ENCODE measurements at regions not wholly inside any gene's neighbourhood (a gene's known extent, or its start where the extent isn't known, plus 50 kb on each side); places are given as distances from the start of the nearest gene placed in this dataset.

DNA sequence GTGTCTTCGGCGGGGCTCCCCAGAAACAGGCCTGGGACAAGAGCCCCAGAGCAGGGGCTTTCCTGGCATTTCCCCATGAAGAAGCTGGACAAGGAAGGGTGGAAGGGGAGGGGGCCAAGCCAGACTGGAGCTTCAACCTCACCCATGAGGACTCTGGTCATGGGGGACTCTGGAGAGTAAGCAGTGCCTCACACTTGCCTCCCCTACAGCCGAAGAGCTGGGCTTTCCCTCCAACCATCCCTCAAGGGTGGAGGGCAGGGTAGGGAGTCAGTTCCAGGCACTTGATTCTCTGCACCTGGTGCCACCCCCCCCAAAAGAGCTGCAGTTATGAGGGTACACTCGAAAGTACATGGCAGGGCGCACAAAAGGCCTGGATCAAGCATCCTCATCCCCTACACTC is 246.6 kb downstream of the TFCP2L1 start:
- FAIRE-seq (no peak), DNase-seq (ENCODE audit: insufficient read length, low spot score) (no peak)
- TF ChIP-seq PAX5 (IDR thresholded peaks at IDR 0.05; ENCODE audit: insufficient read depth, low read length, severe bottlenecking) = no peak
- TF ChIP-seq SPI1 (IDR thresholded peaks at IDR 0.05; ENCODE audit: low read depth, low read length) = no peak
- TF ChIP-seq TAF1 (IDR thresholded peaks at IDR 0.05; ENCODE audit: low read depth, low read length) = no peak
- TF ChIP-seq POLR2A (IDR thresholded peaks at IDR 0.05; ENCODE audit: low read depth, low read length) = no peak
- TF ChIP-seq POLR2AphosphoS5 (IDR thresholded peaks at IDR 0.05; ENCODE audit: low read depth, low read length) = no peak
- TF ChIP-seq POU2F2 (IDR thresholded peaks at IDR 0.05; ENCODE audit: low read depth, low read length) = no peak

DNA sequence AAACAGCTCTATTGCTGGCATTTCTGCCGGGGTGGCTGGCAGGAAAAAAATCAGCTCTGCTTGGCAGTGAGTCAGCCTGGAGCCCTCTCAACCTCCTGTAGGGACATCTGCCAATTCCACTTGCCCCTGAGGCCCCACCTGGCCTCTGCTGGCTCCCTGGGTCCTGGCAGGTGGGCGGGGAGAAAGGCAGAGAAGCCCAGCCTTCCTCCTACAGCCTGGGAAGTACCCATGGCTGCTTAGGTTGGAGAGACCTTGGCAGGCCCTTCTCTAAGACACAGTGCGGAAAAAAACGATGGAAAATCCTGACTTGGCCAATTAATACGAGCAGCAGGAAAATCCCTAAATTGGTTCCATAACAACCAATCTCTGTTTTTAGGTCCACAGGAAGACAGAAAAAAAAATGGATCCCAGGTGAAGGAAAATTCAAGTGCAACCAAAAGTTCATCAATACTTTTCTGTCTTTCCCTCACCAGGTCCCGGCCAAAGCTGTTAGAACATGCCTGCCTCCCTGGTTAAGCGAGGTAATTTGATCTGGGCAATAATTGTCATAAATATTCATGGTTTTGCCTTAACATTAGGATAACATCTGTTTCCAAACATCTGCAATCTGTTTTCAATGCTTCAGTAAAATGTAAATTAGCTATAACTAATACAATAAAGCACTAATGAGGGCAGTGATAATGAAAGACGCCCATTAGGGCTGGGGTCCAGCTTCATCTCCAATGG is 245.9 kb downstream of the TFCP2L1 start:
- no peak for TF ChIP-seq PAX5 (IDR thresholded peaks at IDR 0.05; ENCODE audit: insufficient read depth, low read length, severe bottlenecking)
- no peak for TF ChIP-seq TAF1 (IDR thresholded peaks at IDR 0.05; ENCODE audit: low read depth, low read length)
- no peak for TF ChIP-seq POLR2A (IDR thresholded peaks at IDR 0.05; ENCODE audit: low read depth, low read length)
- TF ChIP-seq SPI1 (IDR thresholded peaks at IDR 0.05; ENCODE audit: low read depth, low read length) = no peak
- FAIRE-seq (no peak), DNase-seq (ENCODE audit: insufficient read length, low spot score) (no peak)

DNA sequence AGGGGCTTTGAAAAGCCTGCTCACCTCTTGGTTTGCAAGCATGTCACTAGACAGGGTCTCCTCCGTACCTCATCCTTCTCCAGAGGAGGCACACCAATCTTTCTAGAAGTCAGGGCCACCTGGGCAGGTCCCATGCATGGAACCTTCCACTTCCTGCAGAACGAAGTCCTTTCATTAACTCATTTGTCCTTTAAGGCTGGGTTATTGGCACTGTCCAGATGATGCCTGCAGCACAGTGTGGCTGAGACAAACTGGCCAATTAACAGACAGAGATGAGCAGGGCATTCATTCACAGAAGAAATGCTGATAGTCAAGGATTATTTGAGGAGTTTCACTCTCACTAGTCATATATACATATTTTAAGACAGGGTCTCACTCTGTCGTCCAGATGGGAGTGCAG is 245.3 kb downstream of the TFCP2L1 start:
- no peak for FAIRE-seq
- no peak for DNase-seq (ENCODE audit: insufficient read length, low spot score)

DNA sequence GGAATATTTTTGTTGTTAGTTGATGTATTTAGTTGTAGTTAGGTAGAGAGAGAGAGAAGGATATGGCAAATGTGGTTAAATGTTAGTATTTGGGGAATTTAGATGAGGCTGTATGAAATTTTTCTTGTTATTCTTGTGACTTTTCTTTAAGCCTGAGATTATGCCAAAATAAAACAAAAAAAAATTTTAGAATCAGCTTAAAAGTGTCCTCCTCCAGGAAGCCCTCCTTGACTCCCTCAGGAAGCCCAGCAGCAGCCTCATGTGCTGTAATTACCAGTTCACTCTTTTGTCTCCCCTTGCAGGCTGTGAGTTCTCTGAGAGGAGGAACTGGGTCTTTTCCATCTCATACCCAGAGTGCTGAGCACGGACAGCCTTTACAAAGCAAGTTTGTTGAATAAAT is 243.5 kb downstream of the TFCP2L1 start:
- no peak for DNase-seq (ENCODE audit: insufficient read length, low spot score)
- no peak for FAIRE-seq
- TF ChIP-seq TAF1 (IDR thresholded peaks at IDR 0.05; ENCODE audit: low read depth, low read length) = no peak
- no peak for TF ChIP-seq POU2F2 (IDR thresholded peaks at IDR 0.05; ENCODE audit: low read depth, low read length)
- no peak for TF ChIP-seq POLR2A (IDR thresholded peaks at IDR 0.05; ENCODE audit: low read depth, low read length)
- no peak for TF ChIP-seq PAX5 (IDR thresholded peaks at IDR 0.05; ENCODE audit: insufficient read depth, low read length, severe bottlenecking)
- TF ChIP-seq SPI1 (IDR thresholded peaks at IDR 0.05; ENCODE audit: low read depth, low read length) = no peak
- TF ChIP-seq POLR2AphosphoS5 (IDR thresholded peaks at IDR 0.05; ENCODE audit: low read depth, low read length) = no peak

More for the DNA sequence above, 245.3 kb downstream of the TFCP2L1 start:
- TF ChIP-seq POLR2AphosphoS5 (IDR thresholded peaks at IDR 0.05; ENCODE audit: low read depth, low read length) = no peak
- no peak for TF ChIP-seq SPI1 (IDR thresholded peaks at IDR 0.05; ENCODE audit: low read depth, low read length)
- no peak for TF ChIP-seq TAF1 (IDR thresholded peaks at IDR 0.05; ENCODE audit: low read depth, low read length)
- TF ChIP-seq POU2F2 (IDR thresholded peaks at IDR 0.05; ENCODE audit: low read depth, low read length) = no peak
- no peak for TF ChIP-seq POLR2A (IDR thresholded peaks at IDR 0.05; ENCODE audit: low read depth, low read length)
- no peak for TF ChIP-seq PAX5 (IDR thresholded peaks at IDR 0.05; ENCODE audit: insufficient read depth, low read length, severe bottlenecking)

DNA sequence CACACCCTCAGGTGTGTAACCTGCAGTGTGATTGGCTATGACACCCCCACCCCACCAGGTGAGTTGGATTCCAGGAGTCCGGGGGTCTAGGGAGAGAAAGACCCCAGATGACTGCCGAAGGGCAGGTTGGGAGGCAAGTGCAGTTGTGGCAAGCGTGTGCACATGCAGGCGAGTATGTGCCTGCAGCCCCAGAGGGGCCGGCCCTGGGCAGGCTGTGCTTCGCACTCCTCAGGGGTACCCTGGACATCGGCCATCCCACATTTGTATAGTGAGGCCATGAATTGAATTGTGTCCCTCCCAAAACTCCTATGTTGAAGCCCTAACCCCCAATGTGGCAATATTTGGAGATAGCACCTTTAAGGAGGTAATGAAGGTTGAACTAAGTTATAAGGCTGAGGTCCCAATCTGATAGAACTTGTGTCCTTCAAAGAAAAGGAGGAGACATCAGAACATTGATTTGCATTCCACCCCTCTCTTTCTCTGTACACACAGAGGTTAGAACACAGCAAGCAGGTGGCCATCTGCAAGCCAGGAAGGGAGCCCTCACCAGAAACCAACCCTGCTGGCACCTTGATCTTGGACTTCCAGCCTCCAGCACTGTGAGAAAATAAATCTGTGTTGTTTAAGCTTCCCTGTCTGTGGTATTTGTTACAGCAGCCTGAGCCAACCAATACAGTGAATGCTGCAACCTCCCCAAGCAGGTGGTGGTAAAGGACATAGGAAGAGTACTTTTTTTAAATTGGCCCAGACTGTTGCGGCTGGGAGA is 241.8 kb downstream of the TFCP2L1 start:
- no peak for FAIRE-seq
- no peak for TF ChIP-seq PAX5 (IDR thresholded peaks at IDR 0.05; ENCODE audit: insufficient read depth, low read length, severe bottlenecking)
- no peak for TF ChIP-seq POU2F2 (IDR thresholded peaks at IDR 0.05; ENCODE audit: low read depth, low read length)
- no peak for TF ChIP-seq SPI1 (IDR thresholded peaks at IDR 0.05; ENCODE audit: low read depth, low read length)
- TF ChIP-seq TAF1 (IDR thresholded peaks at IDR 0.05; ENCODE audit: low read depth, low read length) = no peak
- TF ChIP-seq POLR2A (IDR thresholded peaks at IDR 0.05; ENCODE audit: low read depth, low read length) = no peak
- TF ChIP-seq POLR2AphosphoS5 (IDR thresholded peaks at IDR 0.05; ENCODE audit: low read depth, low read length) = no peak
- DNase-seq (ENCODE audit: insufficient read length, low spot score) = no peak

DNA sequence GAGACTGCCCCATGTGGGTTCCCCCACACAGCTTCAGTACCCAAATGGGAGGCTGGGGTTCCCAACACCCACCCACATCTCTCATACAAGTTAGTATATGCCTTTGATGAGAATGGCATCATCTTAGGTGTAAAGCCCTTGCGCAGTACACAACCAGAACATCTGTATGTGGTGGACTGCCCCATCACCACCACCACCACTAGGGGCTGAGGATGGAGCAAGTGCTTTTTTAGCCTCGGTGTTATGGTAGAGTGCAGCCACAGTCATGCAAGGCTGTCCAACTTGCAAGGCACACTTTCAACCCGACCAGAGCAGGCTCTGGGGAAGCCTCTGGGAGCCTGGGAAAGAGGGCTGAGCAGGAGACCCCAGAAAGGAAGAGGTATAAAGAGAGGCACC is 241.2 kb downstream of the TFCP2L1 start:
- DNase-seq (ENCODE audit: insufficient read length, low spot score) = no peak

DNA sequence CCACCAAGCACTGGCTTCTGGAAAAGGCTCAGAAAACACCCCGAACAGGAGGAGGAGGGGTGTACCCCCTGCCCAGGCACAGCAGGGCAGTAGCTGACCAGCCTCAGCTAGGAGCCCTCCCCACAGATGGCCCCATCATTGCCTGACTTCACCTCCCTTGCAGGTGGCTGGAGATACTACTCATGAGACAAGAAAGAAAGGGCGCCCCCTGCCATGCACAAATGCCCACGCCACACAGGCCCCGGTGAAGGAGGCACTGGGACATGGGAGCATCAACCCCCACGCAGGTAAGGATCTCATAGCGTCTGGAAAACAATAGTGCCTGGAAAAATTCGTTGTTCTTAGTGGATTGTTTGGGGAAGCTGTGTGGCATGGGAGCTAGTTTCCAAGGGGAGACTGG is 240.6 kb downstream of the TFCP2L1 start:
- FAIRE-seq = no peak
- DNase-seq (ENCODE audit: insufficient read length, low spot score) = no peak
- no peak for TF ChIP-seq POLR2AphosphoS5 (IDR thresholded peaks at IDR 0.05; ENCODE audit: low read depth, low read length)
- TF ChIP-seq POLR2A (IDR thresholded peaks at IDR 0.05; ENCODE audit: low read depth, low read length) = no peak
- no peak for TF ChIP-seq TAF1 (IDR thresholded peaks at IDR 0.05; ENCODE audit: low read depth, low read length)
- no peak for TF ChIP-seq SPI1 (IDR thresholded peaks at IDR 0.05; ENCODE audit: low read depth, low read length)
- TF ChIP-seq POU2F2 (IDR thresholded peaks at IDR 0.05; ENCODE audit: low read depth, low read length) = no peak
- TF ChIP-seq PAX5 (IDR thresholded peaks at IDR 0.05; ENCODE audit: insufficient read depth, low read length, severe bottlenecking) = no peak

More for the DNA sequence above, 241.2 kb downstream of the TFCP2L1 start:
- TF ChIP-seq POU2F2 (IDR thresholded peaks at IDR 0.05; ENCODE audit: low read depth, low read length) (no peak), POLR2A (IDR thresholded peaks at IDR 0.05; ENCODE audit: low read depth, low read length) (no peak), SPI1 (IDR thresholded peaks at IDR 0.05; ENCODE audit: low read depth, low read length) (no peak), POLR2AphosphoS5 (IDR thresholded peaks at IDR 0.05; ENCODE audit: low read depth, low read length) (no peak), TAF1 (IDR thresholded peaks at IDR 0.05; ENCODE audit: low read depth, low read length) (no peak), PAX5 (IDR thresholded peaks at IDR 0.05; ENCODE audit: insufficient read depth, low read length, severe bottlenecking) (no peak)
- FAIRE-seq = no peak

DNA sequence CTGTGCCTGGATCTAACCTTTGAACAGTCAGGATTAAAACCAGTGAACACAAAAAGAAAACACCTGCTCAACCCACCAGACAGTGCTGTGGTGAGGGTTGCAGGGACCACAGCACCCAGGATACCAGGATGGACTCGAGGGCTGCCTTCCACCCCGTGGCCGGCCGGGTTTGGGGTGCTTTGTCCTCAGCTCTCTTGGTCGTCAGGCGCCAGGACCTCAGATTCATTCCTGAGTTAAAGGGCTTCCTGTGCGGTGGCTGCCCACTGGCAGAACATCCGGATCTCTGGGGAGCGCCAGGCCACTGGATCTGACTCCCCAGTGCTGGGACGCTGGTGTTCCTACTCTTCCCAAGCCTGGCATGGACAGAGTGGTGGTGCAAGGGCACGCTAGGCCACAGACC is 239.8 kb downstream of the TFCP2L1 start:
- TF ChIP-seq TAF1 (IDR thresholded peaks at IDR 0.05; ENCODE audit: low read depth, low read length) (no peak), POU2F2 (IDR thresholded peaks at IDR 0.05; ENCODE audit: low read depth, low read length) (no peak)
- DNase-seq (ENCODE audit: insufficient read length, low spot score) (no peak), FAIRE-seq (no peak)

DNA sequence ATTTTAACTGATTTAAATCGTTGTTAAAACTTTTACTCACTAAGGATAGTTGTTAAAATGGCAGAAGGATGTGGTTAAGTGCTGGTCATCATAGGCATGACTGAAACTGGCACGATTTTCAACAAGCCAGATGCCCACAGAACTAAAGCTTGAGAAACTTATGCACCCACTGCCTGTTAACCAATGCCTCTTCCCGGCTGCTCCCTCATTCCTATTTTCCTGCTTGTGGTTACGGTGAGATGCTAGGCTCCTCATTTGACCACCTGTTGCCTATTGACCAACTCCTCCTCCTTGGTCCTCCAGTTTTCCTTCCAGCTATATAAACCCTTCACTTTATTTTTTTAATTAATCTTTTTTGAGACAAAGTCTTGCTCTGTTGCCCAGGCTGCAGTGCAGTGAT is 238.7 kb downstream of the TFCP2L1 start:
- TF ChIP-seq SPI1 (IDR thresholded peaks at IDR 0.05; ENCODE audit: low read depth, low read length) (no peak), TAF1 (IDR thresholded peaks at IDR 0.05; ENCODE audit: low read depth, low read length) (no peak), PAX5 (IDR thresholded peaks at IDR 0.05; ENCODE audit: insufficient read depth, low read length, severe bottlenecking) (no peak), POLR2AphosphoS5 (IDR thresholded peaks at IDR 0.05; ENCODE audit: low read depth, low read length) (no peak), POLR2A (IDR thresholded peaks at IDR 0.05; ENCODE audit: low read depth, low read length) (no peak), POU2F2 (IDR thresholded peaks at IDR 0.05; ENCODE audit: low read depth, low read length) (no peak)
- DNase-seq (ENCODE audit: insufficient read length, low spot score) (no peak), FAIRE-seq (no peak)
